ENCODE measurements at regions not wholly inside any gene's neighbourhood (a gene's known extent, or its start where the extent isn't known, plus 50 kb on each side); places are given as distances from the start of the nearest gene placed in this dataset.

DNA sequence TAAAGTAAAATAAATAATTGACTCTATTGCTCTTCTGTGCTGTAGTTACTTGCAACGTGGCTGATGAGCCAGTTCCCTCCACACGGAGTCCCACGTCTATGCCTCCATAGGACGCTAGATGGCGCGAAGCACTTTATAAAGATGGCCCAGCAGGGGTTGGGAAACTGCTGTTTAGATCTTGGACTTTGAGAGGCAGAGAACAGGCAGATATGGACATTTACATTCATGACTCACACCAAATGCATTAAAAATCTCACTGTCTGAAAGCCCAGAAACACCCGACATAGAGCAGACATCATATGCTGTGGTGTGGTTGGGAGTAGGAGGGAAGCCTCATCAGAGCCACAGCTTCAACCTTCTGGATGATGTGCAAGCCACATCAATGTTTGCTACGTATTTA, 643.1 kb upstream of the ARGLU1 start:
- H3K4me3 ChIP-seq: peak overlapping the region; percentile 7
- ATAC-seq: peak; percentile 88 to 94

DNA sequence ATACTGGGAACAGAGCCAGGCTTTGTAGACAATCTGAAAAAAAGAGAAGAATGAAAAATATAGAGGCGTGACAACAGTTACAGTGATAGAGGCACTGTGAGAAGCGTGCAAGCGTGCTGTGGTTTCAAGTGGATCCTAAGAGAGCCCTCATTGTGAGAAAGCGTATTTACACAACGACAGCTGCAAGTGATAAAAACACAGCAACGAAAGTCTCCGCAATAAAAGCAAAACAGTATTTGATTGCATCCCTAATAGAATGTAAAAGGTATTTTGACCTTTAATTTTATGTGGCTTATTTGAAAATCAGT, 642.7 kb upstream of the ARGLU1 start:
- no peaks in the 10 kb centered on the region for H3K9me3 ChIP-seq
- intact Hi-C loops (cut with DNase I): no loop called here
- H3K27me3 ChIP-seq (ENCODE audit: low read depth): no peaks in the 10 kb centered on the region
- H3K36me3 ChIP-seq: no peaks in the 10 kb centered on the region
- TF ChIP-seq, protein P1, sequence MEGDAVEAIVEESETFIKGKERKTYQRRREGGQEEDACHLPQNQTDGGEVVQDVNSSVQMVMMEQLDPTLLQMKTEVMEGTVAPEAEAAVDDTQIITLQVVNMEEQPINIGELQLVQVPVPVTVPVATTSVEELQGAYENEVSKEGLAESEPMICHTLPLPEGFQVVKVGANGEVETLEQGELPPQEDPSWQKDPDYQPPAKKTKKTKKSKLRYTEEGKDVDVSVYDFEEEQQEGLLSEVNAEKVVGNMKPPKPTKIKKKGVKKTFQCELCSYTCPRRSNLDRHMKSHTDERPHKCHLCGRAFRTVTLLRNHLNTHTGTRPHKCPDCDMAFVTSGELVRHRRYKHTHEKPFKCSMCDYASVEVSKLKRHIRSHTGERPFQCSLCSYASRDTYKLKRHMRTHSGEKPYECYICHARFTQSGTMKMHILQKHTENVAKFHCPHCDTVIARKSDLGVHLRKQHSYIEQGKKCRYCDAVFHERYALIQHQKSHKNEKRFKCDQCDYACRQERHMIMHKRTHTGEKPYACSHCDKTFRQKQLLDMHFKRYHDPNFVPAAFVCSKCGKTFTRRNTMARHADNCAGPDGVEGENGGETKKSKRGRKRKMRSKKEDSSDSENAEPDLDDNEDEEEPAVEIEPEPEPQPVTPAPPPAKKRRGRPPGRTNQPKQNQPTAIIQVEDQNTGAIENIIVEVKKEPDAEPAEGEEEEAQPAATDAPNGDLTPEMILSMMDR (IDR thresholded peaks at IDR 0.05): no peak
- peak in 1 of 2 donors; percentile 50 for ATAC-seq
- peaks cover 2% of the 10 kb centered on the region for H3K4me1 ChIP-seq
- H3K4me3 ChIP-seq: peak overlapping the region; percentile 7
- no peak for DNase-seq
- no peak overlapping the region for H3K27ac ChIP-seq

More for the DNA sequence above, 643.1 kb upstream of the ARGLU1 start:
- H3K9me3 ChIP-seq: no peaks in the 10 kb centered on the region
- no peaks in the 10 kb centered on the region for H3K4me1 ChIP-seq
- H3K27ac ChIP-seq: no peak overlapping the region
- intact Hi-C loops (cut with DNase I): no loop called here
- TF ChIP-seq, protein P1 (IDR thresholded peaks at IDR 0.05): peak; percentile 89
- peak; percentile 62 for DNase-seq
- no peaks in the 10 kb centered on the region for H3K36me3 ChIP-seq
- no peaks in the 10 kb centered on the region for H3K27me3 ChIP-seq (ENCODE audit: low read depth)

DNA sequence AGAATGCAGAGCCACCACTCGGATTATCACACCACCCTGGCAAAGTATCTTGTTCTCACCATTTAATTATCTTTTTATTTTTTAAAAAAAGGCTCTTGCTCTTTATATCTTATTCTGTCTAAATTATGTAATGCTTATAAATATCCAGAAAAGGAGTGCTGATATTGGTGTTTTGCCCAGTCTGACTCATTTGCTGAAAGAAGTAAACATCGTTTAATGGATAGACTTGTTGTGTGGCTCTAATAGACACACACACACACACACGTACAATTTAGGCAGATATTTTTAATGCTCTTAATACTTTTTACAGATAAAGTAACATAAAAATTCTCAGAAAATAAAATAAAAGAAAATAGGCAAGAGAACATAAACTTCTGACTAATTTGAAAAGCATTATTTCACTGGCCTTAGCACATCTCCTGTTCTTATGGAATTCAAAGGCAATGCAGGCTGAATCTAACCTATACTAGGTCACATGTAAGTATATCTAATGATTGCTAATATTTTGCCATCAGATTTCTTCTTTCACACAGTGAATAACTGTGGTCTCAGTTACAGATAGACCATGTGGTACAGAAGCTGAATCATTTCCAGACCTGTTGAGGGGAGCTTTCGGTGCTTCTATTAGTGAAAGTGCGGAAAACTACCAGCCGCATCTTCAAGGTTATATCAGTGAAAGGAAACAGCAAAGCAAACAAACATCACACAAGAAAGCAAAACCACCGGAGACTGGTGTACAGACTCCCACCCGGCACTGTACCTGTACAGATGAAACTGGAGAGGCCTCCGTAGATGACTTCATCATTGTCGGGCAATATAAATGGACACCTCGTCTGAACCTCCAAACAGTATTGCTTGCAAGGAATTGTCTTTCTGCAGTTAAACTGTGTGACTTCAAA, 642.1 kb upstream of the ARGLU1 start:
- Histone ChIP-seq H3K36me3 (no peaks in the 10 kb centered on the region), H3K27me3 (ENCODE audit: low read depth) (no peaks in the 10 kb centered on the region), H3K4me3 (peak overlapping the region; percentile 7), H3K4me1 (peaks cover 8% of the 10 kb centered on the region), H3K9me3 (no peaks in the 10 kb centered on the region), H3K27ac (no peak overlapping the region)
- intact Hi-C loops (cut with DNase I): no loop called here
- ATAC-seq (peak; percentile 22 to 33), DNase-seq (no peak)
- TF ChIP-seq, protein P1 (IDR thresholded peaks at IDR 0.05): no peak

DNA sequence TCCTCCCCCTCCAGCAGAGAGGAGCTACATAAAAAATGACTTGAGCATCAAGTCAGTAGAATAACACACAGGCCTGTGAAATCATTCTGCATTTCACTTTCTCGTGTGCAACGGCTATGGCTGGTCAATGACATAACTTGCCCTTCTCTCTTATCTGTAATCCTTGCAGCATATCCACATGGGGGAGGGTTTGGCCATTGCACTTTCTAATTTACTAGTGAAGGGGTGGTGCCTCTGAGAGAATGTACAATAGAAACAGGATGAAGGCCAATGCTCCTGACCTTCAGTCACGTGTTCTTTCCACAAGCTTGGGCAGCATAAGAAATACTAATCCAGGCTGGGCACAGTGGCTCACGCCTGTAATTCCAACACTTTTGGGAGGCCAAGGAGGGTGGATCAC, 641.0 kb upstream of the ARGLU1 start:
- H3K9me3 ChIP-seq: no peaks in the 10 kb centered on the region
- H3K36me3 ChIP-seq: no peaks in the 10 kb centered on the region
- DNase-seq (no peak), ATAC-seq (no peak)
- peaks cover 11% of the 10 kb centered on the region for H3K4me1 ChIP-seq
- intact Hi-C loops (cut with DNase I): no loop called here
- no peak overlapping the region for H3K4me3 ChIP-seq
- H3K27me3 ChIP-seq (ENCODE audit: low read depth): no peaks in the 10 kb centered on the region
- H3K27ac ChIP-seq: no peak overlapping the region
- TF ChIP-seq, protein P1 (IDR thresholded peaks at IDR 0.05): no peak

DNA sequence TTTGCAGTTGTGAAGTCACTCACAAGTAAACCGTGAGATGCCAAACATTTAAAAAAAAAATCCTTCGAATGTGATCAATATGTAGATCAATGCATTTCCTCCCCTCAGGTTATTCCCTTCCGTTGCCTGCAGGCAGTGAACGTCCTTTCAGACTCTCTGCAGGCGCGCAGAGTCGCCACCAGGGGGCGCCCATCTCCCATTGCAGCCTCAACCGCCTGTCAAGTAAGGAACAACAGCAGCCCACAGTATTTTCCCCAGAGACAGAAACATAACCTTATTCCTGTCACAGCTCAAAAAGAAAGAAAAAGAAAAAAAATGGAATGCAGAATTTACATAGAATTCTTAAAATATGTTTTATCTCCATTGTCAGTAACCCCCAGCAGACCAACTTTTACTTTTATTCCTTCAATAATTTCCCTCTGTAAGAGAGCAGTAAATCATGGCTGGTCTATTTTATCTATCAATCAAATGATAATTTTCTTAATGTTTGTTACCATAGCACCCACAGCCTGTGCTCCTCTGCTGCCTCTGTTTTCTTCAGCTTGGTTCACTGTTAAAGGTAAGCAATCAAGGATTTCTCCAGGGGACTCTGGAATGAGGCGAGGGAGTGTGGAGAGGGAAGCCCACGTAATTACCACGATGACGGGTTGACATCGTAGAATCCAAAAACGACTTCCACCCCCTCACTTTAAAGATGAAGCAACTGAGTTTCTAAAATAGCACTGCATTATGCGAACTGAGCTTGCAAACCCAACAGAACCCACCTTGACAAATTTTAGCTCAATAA, 637.6 kb upstream of the ARGLU1 start:
- peaks cover 21% of the 10 kb centered on the region for H3K4me1 ChIP-seq
- no peaks in the 10 kb centered on the region for H3K27me3 ChIP-seq (ENCODE audit: low read depth)
- no peak overlapping the region for H3K4me3 ChIP-seq
- peak; percentile 66 for DNase-seq
- H3K9me3 ChIP-seq: no peaks in the 10 kb centered on the region
- ATAC-seq: peak; percentile 84 to 86
- TF ChIP-seq, protein P1 (IDR thresholded peaks at IDR 0.05): peak; percentile 97
- H3K36me3 ChIP-seq: no peaks in the 10 kb centered on the region
- no peak overlapping the region for H3K27ac ChIP-seq
- intact Hi-C loops (cut with DNase I): no loop called here

All from lower lobe of right lung (tissue), 2 donors.